Activated CD4-positive, alpha-beta memory T cell treated with anti-CD3 and anti-CD28 coated beads, Interleukin-2, amount 10 ng/mL, durations not matched to agents 7 days and 5 days (primary cell): ENCODE measurements at regions not wholly inside any gene's neighbourhood (a gene's known extent, or its start where the extent isn't known, plus 50 kb on each side); places are given as distances from the start of the nearest gene placed in this dataset.

Experiments
- CTCF ChIA-PET: fragments of 350-600 bp; sonication (Branson Sonifier 250); formaldehyde crosslinking; loops from one replicate; lab custom pipeline; 2021; ENCODE audit warnings: antibody characterized with exemption, inconsistent platforms; lab: Charles Lee
- POLR2A ChIA-PET: fragments of 350-600 bp; sonication (Branson Sonifier 250); formaldehyde crosslinking; loops from one replicate; lab custom pipeline; 2021; ENCODE audit warnings: antibody characterized with exemption; lab: Charles Lee
- DNase-seq: peaks from one replicate; pipeline ENCODE4 v3.0.0-alpha.2; 2020
- H3K27ac Mint-ChIP-seq: one replicate; pipeline ENCODE4 v1.8.0; 2021; ENCODE audit warnings: mild to moderate bottlenecking, mixed read lengths
- H3K27me3 Mint-ChIP-seq: one replicate; pipeline ENCODE4 v1.8.0; 2021; ENCODE audit warnings: mixed read lengths
- H3K36me3 Mint-ChIP-seq: one replicate; pipeline ENCODE4 v1.8.0; 2021; ENCODE audit warnings: low read depth, mixed read lengths
- H3K4me1 Mint-ChIP-seq: one replicate; pipeline ENCODE4 v1.8.0; 2021; ENCODE audit warnings: mixed read lengths
- H3K4me3 Mint-ChIP-seq: one replicate; pipeline ENCODE4 v1.8.0; 2021; ENCODE audit warnings: mild to moderate bottlenecking, mixed read lengths
- H3K9me3 Mint-ChIP-seq: one replicate; pipeline ENCODE4 v1.8.0; 2021; ENCODE audit warnings: mixed read lengths

DNA sequence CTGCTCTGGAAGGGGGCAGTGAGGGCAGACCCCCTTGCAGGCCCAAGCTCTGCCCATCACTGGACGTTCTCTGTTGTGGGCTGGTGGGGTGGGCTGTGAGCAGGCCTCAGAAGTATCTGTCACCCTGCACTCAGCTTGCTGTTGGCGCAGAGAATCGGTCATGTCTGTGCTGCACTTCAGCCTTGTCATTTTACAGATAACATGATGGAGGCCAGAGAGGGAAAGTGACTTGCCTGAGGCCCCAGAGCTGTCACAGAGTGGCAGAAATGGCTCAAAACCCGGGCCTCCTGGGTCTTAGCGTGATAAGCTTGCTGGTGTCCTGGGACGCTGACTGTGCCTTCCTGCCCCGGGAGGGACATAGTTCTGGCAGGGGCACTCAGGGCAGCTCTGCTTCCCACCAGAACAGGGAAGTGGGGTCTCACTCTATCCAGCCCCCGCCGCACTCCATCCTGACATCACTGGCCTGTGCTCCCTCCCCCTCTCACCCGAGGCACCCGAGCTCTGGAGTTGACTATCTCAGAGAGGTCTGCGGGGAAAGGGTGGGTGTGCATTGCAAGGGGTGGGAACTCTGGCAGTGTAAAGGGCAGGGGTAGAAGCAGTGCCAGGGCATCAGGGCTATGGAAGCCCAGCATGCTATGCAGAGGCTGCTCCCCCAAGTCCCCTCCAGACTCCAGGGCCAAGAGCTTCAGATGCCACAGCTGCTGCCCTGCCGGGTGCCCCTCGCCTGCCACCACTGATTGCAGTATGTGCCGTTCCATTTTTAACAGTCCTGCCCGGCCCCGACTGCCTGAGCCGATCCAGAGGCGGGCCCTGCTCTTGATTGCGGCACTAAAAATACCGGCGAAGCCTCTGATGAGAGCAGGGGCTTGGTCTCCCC is 50.4 kb upstream of the NECTIN1 start:
- CTCF ChIA-PET: no interaction called here
- Mint-ChIP-seq H3K9me3 (no peaks in the 10 kb centered on the region), H3K27ac (no peak overlapping the region), H3K27me3 (peaks cover 2% of the 10 kb centered on the region), H3K4me3 (no peak overlapping the region), H3K36me3 (no peaks in the 10 kb centered on the region), H3K4me1 (no peaks in the 10 kb centered on the region)
- DNase-seq: no peak
- POLR2A ChIA-PET: no interaction called here
